ENCODE measurements at regions not wholly inside any gene's neighbourhood (a gene's known extent, or its start where the extent isn't known, plus 50 kb on each side); places are given as distances from the start of the nearest gene placed in this dataset.

- ATAC-seq = no peak
- 76 to 81% methylated on average over 4 of the region's 4 CpGs for WGBS, 2 donors
- intact Hi-C loops (cut with DNase I) = no loop called here
- Histone ChIP-seq H3K36me3 (replicated peaks in 1 of 2; ENCODE audit: insufficient read depth in 1 of 2, low read depth in 2 of 2) (no peaks in the 10 kb centered on the region), H3K27ac (no peak overlapping the region), H3K4me3 (no peak overlapping the region), H3K27me3 (no peaks in the 10 kb centered on the region), H3K9me3 (no peaks in the 10 kb centered on the region), H3K4me1 (no peaks in the 10 kb centered on the region)
- no peak for TF ChIP-seq CTCF (IDR thresholded peaks at IDR 0.05)
- TF ChIP-seq POLR2A (IDR thresholded peaks at IDR 0.05) = no peak
- no peak for DNase-seq
These were observed 124.8 kb downstream of the TSN start for GRCh38 chr2:121880283-121880682.

DNA sequence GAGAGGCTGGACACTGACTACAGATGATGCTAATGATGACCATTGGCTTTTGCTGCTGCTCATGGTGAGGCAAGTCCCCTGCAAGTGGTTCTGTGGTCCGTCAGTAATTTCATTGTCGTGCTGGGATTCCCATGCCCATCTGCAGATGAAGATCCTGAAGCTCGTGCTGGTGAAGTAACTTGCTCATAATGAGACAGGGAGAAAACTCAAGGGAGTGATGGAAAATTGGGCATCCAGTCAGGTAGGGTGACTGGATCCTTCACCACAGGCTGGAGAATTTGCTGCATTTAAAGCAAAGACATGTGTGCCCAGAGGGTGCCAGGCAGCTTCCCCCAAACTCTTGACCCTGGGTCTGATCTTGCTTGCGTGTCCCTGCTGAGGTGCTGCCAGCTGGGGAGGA is 125.6 kb downstream of the TSN start:
- no peak for ATAC-seq
- H3K27ac ChIP-seq = no peak overlapping the region
- no peaks in the 10 kb centered on the region for H3K4me1 ChIP-seq
- no peak for DNase-seq
- intact Hi-C loops (cut with DNase I) = no loop called here
- no peaks in the 10 kb centered on the region for H3K9me3 ChIP-seq
- TF ChIP-seq CTCF (IDR thresholded peaks at IDR 0.05) = no peak
- TF ChIP-seq POLR2A (IDR thresholded peaks at IDR 0.05) = no peak
- no peaks in the 10 kb centered on the region for H3K36me3 ChIP-seq (replicated peaks in 1 of 2; ENCODE audit: insufficient read depth in 1 of 2, low read depth in 2 of 2)
- no peaks in the 10 kb centered on the region for H3K27me3 ChIP-seq
- WGBS, 2 donors = 69 to 74% methylated on average over 3 to 4 of the region's 4 CpGs
- H3K4me3 ChIP-seq = no peak overlapping the region

DNA sequence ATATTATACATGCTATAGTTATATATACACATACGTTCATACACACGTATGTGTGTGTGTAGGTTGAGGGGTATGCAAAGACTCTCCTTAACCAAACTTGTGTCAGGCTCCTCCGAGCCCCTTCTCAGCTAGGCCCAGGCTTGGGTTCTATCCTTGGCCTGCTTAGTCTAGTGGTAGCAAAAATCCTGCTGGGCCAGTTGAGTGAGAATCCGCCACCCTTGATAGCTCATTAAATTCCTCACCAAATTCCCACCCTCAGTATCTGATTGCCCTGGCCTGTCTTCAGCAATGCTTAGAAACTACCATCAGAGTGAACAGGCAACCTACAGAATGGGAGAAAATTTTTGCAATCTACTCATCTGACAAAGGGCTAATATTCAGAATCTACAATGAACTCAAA is 126.5 kb downstream of the TSN start:
- no peak for ATAC-seq
- TF ChIP-seq POLR2A (IDR thresholded peaks at IDR 0.05) (no peak), CTCF (IDR thresholded peaks at IDR 0.05) (no peak)

DNA sequence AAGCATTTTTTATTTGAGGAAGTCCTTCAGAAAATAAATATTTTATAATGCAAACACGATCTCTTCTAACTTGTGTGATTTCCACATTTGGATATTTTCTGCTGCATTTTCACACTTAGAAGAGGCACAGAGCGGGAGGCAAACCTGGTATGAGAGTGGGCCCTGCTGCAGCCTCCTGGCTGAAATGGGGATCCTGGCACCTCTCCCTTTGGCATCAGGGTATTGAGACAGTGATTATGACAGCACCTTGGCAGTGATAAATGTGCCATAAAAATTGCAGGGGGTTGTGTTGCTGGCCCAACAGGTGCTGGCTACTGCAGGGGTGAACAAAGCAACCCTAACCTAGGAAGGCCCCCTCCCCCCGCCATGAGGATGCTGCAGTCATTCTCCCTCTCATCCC is 128.6 kb downstream of the TSN start:
- Histone ChIP-seq H3K27ac (no peak overlapping the region), H3K36me3 (replicated peaks in 1 of 2; ENCODE audit: insufficient read depth in 1 of 2, low read depth in 2 of 2) (no peaks in the 10 kb centered on the region), H3K27me3 (no peaks in the 10 kb centered on the region), H3K4me1 (no peaks in the 10 kb centered on the region), H3K9me3 (no peaks in the 10 kb centered on the region), H3K4me3 (no peak overlapping the region)
- no peak for TF ChIP-seq CTCF (IDR thresholded peaks at IDR 0.05)
- no peak for TF ChIP-seq POLR2A (IDR thresholded peaks at IDR 0.05)
- DNase-seq (no peak), ATAC-seq (no peak)
- intact Hi-C loops (cut with DNase I) = no loop called here
- WGBS, 2 donors = 44 to 52% methylated on average over 3 of the region's 3 CpGs

More for the DNA sequence above, 126.5 kb downstream of the TSN start:
- Histone ChIP-seq H3K27me3 (no peaks in the 10 kb centered on the region), H3K9me3 (no peaks in the 10 kb centered on the region), H3K36me3 (replicated peaks in 1 of 2; ENCODE audit: insufficient read depth in 1 of 2, low read depth in 2 of 2) (no peaks in the 10 kb centered on the region), H3K4me3 (no peak overlapping the region), H3K27ac (no peak overlapping the region), H3K4me1 (no peaks in the 10 kb centered on the region)
- no peak for DNase-seq
- intact Hi-C loops (cut with DNase I) = no loop called here
- 67 to 84% methylated on average over 4 of the region's 4 CpGs for WGBS, 2 donors

GRCh38 chr2:121884511-121884921 is 129.1 kb downstream of the TSN start:
- Histone ChIP-seq H3K36me3 (replicated peaks in 1 of 2; ENCODE audit: insufficient read depth in 1 of 2, low read depth in 2 of 2) (no peaks in the 10 kb centered on the region), H3K4me1 (no peaks in the 10 kb centered on the region), H3K4me3 (no peak overlapping the region), H3K27ac (no peak overlapping the region), H3K27me3 (no peaks in the 10 kb centered on the region), H3K9me3 (no peaks in the 10 kb centered on the region)
- intact Hi-C loops (cut with DNase I) = no loop called here
- WGBS, 2 donors = 60 to 61% methylated on average over 4 of the region's 4 CpGs
- DNase-seq (no peak), ATAC-seq (no peak)
- TF ChIP-seq CTCF (IDR thresholded peaks at IDR 0.05) = no peak
- no peak for TF ChIP-seq POLR2A (IDR thresholded peaks at IDR 0.05)

All from body of pancreas (tissue), 4 donors.